GM21515 (cell line): ENCODE measurements at regions not wholly inside any gene's neighbourhood (a gene's known extent, or its start where the extent isn't known, plus 50 kb on each side); places are given as distances from the start of the nearest gene placed in this dataset.
"Not testable (repeated sequence)": the region's sequence is repeated elsewhere in the genome, so short reads cannot be mapped to it uniquely, and the experiment has no call there.

Experiments used
- ATAC-seq: cut with Tn5 transposase; IDR thresholded peaks from one replicate; pipeline ENCODE4 v1.9.1; 2021; ENCODE audit not compliant: unreplicated experiment

- no peak for ATAC-seq
These were observed 83.4 kb upstream of the KCNK12 start for GRCh38 chr2:47653902-47654789.

- ATAC-seq: no peak
These were observed 82.3 kb upstream of the KCNK12 start for GRCh38 chr2:47653036-47653435.

- ATAC-seq: no peak
These were observed 81.4 kb upstream of the KCNK12 start for GRCh38 chr2:47652061-47652690.

GRCh38 chr2:47651296-47651695, 80.5 kb upstream of the KCNK12 start:
- no peak for ATAC-seq

- no peak for ATAC-seq
These were observed 79.3 kb upstream of the KCNK12 start for GRCh38 chr2:47650001-47650535.

DNA sequence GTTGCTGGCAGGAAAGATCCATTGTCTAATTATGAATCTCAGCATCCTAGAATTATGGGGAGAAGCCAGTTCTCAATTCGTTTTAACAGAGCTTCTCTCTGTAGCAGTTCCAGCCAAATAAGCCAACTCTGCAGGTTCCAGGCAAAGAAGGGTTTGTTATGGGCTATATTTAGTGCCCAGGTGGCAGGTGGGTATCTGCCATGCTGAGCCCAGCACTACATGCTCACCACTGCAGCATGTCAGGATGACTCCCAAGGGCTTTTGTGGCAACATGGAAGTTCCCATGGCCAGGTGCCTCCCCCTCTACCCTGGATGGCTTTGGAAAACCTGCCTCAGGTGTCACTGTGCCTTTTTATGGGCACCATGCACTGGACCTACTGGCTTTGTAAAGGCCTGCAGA, 74.5 kb upstream of the KCNK12 start:
- no peak for ATAC-seq

- ATAC-seq: no peak
These were observed 73.6 kb upstream of the KCNK12 start for GRCh38 chr2:47644351-47644750.

DNA sequence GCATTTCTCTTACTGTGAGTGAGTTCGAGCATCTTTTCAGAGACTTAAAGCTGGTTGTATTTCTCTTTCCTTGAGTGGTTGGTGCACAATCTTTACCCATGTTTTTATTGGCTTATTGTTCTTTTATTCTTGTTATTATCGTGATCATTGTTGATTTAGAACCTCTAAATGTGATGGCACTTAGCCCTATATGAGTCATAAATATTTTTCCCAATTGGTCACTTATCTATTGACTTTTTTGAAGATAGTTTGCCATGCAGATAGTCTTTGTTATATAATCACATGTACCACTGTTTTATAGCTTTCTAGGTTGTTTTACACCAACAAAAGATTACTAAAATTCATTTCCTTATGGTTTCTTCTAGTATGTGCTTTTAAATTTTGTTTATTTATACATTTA, 70.6 kb upstream of the KCNK12 start:
- ATAC-seq: no peak

- no peak for ATAC-seq
These were observed 69.6 kb upstream of the KCNK12 start for GRCh38 chr2:47640356-47640755.

- ATAC-seq: no peak
These were observed 68.7 kb upstream of the KCNK12 start for GRCh38 chr2:47639467-47639866.

DNA sequence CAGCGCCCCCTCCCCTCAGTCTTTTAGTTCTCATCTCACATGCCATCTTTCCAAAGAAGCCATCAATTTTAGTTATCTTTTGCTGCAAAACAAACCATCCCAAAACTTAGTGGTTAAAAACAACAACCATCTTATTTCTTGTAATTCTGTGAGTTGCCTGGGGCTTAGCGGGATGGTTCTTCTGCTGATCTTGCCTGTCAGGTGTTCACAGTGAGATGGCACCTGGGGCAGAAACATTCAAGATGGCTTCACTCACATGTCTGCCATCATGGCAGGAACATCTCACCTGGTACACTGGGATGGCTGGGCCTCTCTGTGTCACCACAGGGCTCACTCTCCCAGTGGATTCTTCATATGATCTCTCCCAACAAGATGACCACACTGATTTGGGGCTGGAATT, 67.6 kb upstream of the KCNK12 start:
- ATAC-seq: no peak

GRCh38 chr2:47636596-47637264, 65.9 kb upstream of the KCNK12 start:
- ATAC-seq: no peak

GRCh38 chr2:47636176-47636575, 65.4 kb upstream of the KCNK12 start:
- no peak for ATAC-seq

- ATAC-seq: no peak
These were observed 62.0 kb upstream of the KCNK12 start for GRCh38 chr2:47632754-47633153.

- ATAC-seq: no peak
These were observed 61.1 kb upstream of the KCNK12 start for GRCh38 chr2:47631792-47632398.

DNA sequence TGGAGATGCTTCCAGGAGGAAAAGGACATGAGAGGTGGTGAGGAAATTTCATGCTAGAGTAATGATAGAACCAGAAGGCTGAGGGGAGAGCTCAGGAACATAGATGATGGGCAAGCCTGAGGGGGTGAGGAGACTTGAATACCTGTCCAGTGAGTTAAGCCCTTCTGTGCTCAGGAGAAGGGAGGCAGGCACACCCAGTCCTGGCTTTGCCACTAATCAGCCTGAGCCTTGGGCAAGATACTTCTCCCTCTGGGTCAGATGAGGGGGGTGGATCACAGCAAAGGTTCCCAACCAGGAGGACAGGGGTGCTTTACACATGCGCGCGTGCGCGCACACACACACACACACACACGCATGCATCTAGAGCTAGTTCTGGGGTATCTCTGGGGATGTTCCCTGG, 60.5 kb upstream of the KCNK12 start:
- ATAC-seq: no peak

- no peak for ATAC-seq
These were observed 59.0 kb upstream of the KCNK12 start for GRCh38 chr2:47629501-47630460.

DNA sequence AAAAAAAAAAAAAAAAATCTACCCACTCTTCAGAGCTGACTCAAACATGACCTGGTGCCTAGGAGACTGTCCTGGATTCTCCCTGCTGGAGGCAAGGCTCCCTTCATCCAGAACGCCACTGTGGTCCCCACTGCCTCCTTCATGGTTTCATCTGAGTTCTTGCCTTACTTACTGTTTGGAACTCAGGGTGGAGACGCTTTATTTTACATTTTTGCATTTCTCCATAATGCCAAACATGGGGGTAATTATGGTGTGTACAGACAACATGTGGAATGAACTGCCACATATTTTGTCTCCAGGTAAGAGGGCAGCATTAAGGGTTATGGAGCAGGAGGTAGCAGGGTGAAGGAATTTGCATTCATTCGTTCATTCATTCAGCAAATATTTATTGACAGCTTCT, 58.1 kb upstream of the KCNK12 start:
- ATAC-seq: no peak

GRCh38 chr2:47626664-47627063, 55.9 kb upstream of the KCNK12 start:
- ATAC-seq: no peak

GRCh38 chr2:47623140-47623539, 52.4 kb upstream of the KCNK12 start:
- ATAC-seq: not testable (repeated sequence)
